Fibroblast of lung (primary cell): ENCODE measurements at regions not wholly inside any gene's neighbourhood (a gene's known extent, or its start where the extent isn't known, plus 50 kb on each side); places are given as distances from the start of the nearest gene placed in this dataset.

Source experiments
- EZH2 ChIP-seq: IDR thresholded peaks from 2 replicates; pipeline ENCODE4 v1.5.1; 2012; ENCODE audit warnings: low read length, control low read depth, mild to moderate bottlenecking; ENCODE audit errors: missing control alignments
- TF ChIP-seq, protein P1 (sequence below), 2 donors: IDR thresholded peaks in 1 of 2; conservative IDR thresholded peaks in 1 of 2; 1 replicate in 1 of 2; 2 replicates in 1 of 2; pipeline ENCODE4 v1.5.1; 2011 to 2012; ENCODE audit warnings: low read length in 2 of 2, control low read depth in 1 of 2, inconsistent platforms in 1 of 2, low read depth in 1 of 2, mild to moderate bottlenecking in 1 of 2

DNA sequence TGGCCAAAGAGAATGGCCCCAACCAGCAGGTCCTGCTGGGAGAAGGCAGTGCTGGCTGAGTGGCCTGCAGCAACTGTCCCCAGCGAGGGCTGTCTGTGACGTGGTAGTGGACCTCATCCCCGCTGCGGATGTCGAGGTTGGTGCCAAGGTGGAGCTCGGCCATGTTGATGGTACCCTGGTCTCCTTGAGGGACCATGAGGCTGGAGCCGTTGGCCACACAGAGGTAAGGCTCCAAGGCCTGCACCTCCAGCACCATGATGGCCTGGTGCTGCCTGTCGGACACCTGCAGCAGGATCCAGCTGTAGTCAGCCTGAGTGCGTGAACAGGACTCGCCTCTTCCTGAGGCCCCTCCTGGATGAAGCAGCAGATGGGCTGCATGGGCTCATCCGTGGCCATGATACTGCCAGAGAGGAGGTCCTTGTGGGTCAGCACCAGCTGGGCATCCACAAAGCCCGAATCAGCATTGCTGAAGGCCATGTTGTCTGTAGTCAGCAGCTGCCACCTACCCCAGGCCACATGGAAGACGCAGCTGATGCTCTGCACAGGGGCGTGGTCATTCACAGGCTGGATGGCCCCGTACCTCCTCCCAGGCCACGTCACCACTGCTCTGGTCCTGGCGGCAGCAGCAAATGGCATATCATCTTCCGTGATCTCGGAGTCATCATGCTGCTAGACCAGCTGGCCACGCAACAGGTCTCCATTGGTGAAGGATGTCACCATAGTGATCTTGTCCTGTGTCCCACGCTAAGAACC lies 167.5 kb downstream of the GOLGA6L4 start:
- TF ChIP-seq, protein P1, sequence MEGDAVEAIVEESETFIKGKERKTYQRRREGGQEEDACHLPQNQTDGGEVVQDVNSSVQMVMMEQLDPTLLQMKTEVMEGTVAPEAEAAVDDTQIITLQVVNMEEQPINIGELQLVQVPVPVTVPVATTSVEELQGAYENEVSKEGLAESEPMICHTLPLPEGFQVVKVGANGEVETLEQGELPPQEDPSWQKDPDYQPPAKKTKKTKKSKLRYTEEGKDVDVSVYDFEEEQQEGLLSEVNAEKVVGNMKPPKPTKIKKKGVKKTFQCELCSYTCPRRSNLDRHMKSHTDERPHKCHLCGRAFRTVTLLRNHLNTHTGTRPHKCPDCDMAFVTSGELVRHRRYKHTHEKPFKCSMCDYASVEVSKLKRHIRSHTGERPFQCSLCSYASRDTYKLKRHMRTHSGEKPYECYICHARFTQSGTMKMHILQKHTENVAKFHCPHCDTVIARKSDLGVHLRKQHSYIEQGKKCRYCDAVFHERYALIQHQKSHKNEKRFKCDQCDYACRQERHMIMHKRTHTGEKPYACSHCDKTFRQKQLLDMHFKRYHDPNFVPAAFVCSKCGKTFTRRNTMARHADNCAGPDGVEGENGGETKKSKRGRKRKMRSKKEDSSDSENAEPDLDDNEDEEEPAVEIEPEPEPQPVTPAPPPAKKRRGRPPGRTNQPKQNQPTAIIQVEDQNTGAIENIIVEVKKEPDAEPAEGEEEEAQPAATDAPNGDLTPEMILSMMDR (conservative IDR thresholded peaks at IDR 0.05 in 1 of 2, IDR thresholded peaks at IDR 0.05 in 1 of 2; ENCODE audit: low read depth in 1 of 2, low read length in 2 of 2): no peak
- TF ChIP-seq EZH2: no peak
